ENCODE measurements at regions not wholly inside any gene's neighbourhood (a gene's known extent, or its start where the extent isn't known, plus 50 kb on each side); places are given as distances from the start of the nearest gene placed in this dataset.

DNA sequence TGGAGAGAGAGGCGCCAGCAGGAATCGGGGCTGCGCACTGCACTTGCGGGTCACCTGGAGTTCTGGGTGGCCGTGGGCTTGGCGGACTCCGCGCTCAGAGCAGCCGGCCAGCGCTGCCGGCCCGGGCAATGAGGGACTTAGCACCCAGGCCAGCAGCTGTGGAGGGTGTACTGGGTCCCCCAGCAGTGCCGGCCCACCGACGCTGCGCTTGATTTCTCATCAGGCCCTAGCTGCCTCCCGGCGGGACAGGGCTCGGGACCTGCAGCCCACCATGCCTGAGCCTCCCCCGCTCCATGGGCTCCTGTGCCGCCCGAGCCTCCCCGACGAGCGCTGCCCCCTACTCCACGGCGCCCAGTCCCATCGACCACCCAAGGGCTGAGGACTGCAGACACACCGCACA lies 325.6 kb downstream of the ACTL7B start:
- TF ChIP-seq, protein P1, sequence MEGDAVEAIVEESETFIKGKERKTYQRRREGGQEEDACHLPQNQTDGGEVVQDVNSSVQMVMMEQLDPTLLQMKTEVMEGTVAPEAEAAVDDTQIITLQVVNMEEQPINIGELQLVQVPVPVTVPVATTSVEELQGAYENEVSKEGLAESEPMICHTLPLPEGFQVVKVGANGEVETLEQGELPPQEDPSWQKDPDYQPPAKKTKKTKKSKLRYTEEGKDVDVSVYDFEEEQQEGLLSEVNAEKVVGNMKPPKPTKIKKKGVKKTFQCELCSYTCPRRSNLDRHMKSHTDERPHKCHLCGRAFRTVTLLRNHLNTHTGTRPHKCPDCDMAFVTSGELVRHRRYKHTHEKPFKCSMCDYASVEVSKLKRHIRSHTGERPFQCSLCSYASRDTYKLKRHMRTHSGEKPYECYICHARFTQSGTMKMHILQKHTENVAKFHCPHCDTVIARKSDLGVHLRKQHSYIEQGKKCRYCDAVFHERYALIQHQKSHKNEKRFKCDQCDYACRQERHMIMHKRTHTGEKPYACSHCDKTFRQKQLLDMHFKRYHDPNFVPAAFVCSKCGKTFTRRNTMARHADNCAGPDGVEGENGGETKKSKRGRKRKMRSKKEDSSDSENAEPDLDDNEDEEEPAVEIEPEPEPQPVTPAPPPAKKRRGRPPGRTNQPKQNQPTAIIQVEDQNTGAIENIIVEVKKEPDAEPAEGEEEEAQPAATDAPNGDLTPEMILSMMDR (IDR thresholded peaks at IDR 0.05) = no peak
- no peak for TF ChIP-seq POLR2A (IDR thresholded peaks at IDR 0.05)

Measured in right lobe of liver (tissue), 4 donors.